K562 (cell line): ENCODE measurements at regions not wholly inside any gene's neighbourhood (a gene's known extent, or its start where the extent isn't known, plus 50 kb on each side); places are given as distances from the start of the nearest gene placed in this dataset.
A peak's percentile ranks its signal among the peaks of the same experiment; 100 is the strongest.

Experiments
- ARHGAP35 ChIP-seq: fragments of 450-650 bp; IDR thresholded peaks from 2 replicates; pipeline ENCODE4 v1.6.1; 2018; ENCODE audit not compliant: partially characterized antibody
- BRD9 ChIP-seq: fragments of 450-650 bp; IDR thresholded peaks from 2 replicates; pipeline ENCODE4 v1.6.1; 2018; ENCODE audit warnings: low read depth; ENCODE audit not compliant: partially characterized antibody
- CREB1 ChIP-seq, 2 experiments: sonication (generic) in 1 of 2; formaldehyde crosslinking in 1 of 2; IDR thresholded peaks; 2 replicates each; pipeline versions ENCODE4 v1.6.1 to v1.8.0; 2012 to 2022; ENCODE audit warnings: inconsistent platforms in 1 of 2, mild to moderate bottlenecking in 1 of 2, missing genetic modification reagents in 1 of 2, moderate library complexity in 1 of 2
- CREM ChIP-seq: IDR thresholded peaks from 2 replicates; pipeline ENCODE4 v1.6.1; 2014; ENCODE audit warnings: antibody characterized with exemption, low read depth
- ETV1 ChIP-seq: fragments of 450-650 bp; conservative IDR thresholded peaks from 2 replicates; pipeline ENCODE4 v1.6.1; 2016; ENCODE audit warnings: missing genetic modification characterization, control low read depth, low read depth, missing compliant biosample characterization
- NR2C1 ChIP-seq, 2 experiments: fragments of 450-650 bp; IDR thresholded peaks; 2 replicates each; pipeline ENCODE4 v1.6.1; 2017; ENCODE audit warnings: mild to moderate bottlenecking in 2 of 2, antibody characterized with exemption in 1 of 2, inconsistent platforms in 1 of 2, missing compliant biosample characterization in 1 of 2, missing genetic modification characterization in 1 of 2
- SAFB2 ChIP-seq: fragments of 200-400 bp; formaldehyde crosslinking; IDR thresholded peaks from 2 replicates; pipeline ENCODE4 v1.6.1; 2018; ENCODE audit warnings: borderline replicate concordance, low read length, low read depth, moderate library complexity; ENCODE audit not compliant: severe bottlenecking
- SMAD4 ChIP-seq: fragments of 250-450 bp; sonication (Bioruptor Pico); conservative IDR thresholded peaks from 2 replicates; pipeline ENCODE4 v1.8.0; 2021; ENCODE audit warnings: inconsistent platforms, mild to moderate bottlenecking, moderate library complexity
- SRSF1 ChIP-seq: fragments of 200-400 bp; formaldehyde crosslinking; IDR thresholded peaks from 2 replicates; pipeline ENCODE4 v1.6.1; 2017; ENCODE audit warnings: mild to moderate bottlenecking, low read depth, low read length, moderate library complexity
- TCFL5 ChIP-seq: fragments of 250-450 bp; sonication (Bioruptor Pico); conservative IDR thresholded peaks from 2 replicates; pipeline ENCODE4 v1.6.1; 2021; ENCODE audit warnings: mild to moderate bottlenecking, moderate library complexity, matching md5 sums
- ZNF140 ChIP-seq: fragments of 250-450 bp; sonication (Bioruptor Pico); IDR thresholded peaks from 2 replicates; pipeline ENCODE4 v1.8.0; 2021; ENCODE audit warnings: moderate library complexity, mild to moderate bottlenecking, inconsistent platforms
- ZNF253 ChIP-seq: fragments of 250-450 bp; sonication (Bioruptor Pico); conservative IDR thresholded peaks from 2 replicates; pipeline ENCODE4 v1.6.1; 2021; ENCODE audit warnings: mild to moderate bottlenecking
- TF ChIP-seq, protein P1 (sequence below): fragments of 450-650 bp; formaldehyde crosslinking; IDR thresholded peaks from 2 replicates; pipeline ENCODE4 v1.4.0; 2020; ENCODE audit warnings: mild to moderate bottlenecking, moderate library complexity
- TF ChIP-seq, protein P2 (sequence below): fragments of 450-650 bp; IDR thresholded peaks from 2 replicates; pipeline ENCODE4 v1.6.1; 2016; ENCODE audit warnings: mild to moderate bottlenecking
- TF ChIP-seq, protein P3 (sequence below): fragments of 250-450 bp; sonication (Bioruptor Pico); IDR thresholded peaks from 2 replicates; pipeline ENCODE4 v1.4.0; 2020

DNA sequence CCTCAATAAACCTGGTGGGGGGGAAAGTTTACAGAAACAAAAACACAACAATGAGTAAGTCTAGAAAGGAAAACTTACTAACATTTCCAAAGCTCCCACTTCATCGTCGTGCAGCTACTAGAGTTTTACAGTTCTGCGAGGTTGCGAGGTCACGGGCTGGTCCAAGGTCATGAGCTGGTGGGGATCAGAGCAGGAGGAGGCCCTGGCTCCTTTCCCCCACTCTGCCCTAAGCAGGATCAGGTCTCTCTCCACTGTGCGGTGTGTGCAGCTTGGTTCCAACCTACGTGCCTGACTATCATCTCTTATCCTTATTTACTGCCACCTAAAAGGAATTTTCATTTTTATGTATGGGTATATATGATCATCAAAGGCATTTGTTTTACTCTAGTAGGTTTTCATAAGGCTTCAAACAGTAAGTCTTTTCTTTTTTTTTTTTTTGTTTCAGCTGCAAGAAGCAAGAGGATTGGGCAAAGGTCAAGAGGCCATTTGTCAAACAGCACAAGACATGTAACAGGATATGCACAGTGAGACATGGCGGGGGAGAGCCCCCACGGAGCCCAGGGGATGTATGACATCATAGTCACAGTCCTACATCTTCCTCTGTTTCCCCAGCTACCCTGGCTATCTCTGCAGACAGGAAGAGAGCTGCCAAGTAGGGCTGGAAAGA, 76.6 kb upstream of the POMP start (continued):
- TF ChIP-seq CREB1 (IDR thresholded peaks at IDR 0.05) (peak; percentile 40; the same call in 1 of the 2 replicates), CREB1 (CRISPR knock-in tag; IDR thresholded peaks at IDR 0.05) (no peak), TCFL5 (no peak), NR2C1 (IDR thresholded peaks at IDR 0.05) (no peak), NR2C1 (tag; IDR thresholded peaks at IDR 0.05) (no peak), ARHGAP35 (no peak), ETV1 (no peak), CREM (peak; percentile 73), SRSF1 (no peak), ZNF253 (CRISPR knock-in tag) (no peak), SAFB2 (no peak), BRD9 (no peak), SMAD4 (CRISPR knock-in tag) (0 out of 2 replicates have a peak, but pooled peaks have one; percentile 13), ZNF140 (CRISPR knock-in tag) (no peak)
- TF ChIP-seq, protein P1, sequence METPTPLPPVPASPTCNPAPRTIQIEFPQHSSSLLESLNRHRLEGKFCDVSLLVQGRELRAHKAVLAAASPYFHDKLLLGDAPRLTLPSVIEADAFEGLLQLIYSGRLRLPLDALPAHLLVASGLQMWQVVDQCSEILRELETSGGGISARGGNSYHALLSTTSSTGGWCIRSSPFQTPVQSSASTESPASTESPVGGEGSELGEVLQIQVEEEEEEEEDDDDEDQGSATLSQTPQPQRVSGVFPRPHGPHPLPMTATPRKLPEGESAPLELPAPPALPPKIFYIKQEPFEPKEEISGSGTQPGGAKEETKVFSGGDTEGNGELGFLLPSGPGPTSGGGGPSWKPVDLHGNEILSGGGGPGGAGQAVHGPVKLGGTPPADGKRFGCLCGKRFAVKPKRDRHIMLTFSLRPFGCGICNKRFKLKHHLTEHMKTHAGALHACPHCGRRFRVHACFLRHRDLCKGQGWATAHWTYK (CRISPR knock-in tag) = no peak
- TF ChIP-seq, protein P2, sequence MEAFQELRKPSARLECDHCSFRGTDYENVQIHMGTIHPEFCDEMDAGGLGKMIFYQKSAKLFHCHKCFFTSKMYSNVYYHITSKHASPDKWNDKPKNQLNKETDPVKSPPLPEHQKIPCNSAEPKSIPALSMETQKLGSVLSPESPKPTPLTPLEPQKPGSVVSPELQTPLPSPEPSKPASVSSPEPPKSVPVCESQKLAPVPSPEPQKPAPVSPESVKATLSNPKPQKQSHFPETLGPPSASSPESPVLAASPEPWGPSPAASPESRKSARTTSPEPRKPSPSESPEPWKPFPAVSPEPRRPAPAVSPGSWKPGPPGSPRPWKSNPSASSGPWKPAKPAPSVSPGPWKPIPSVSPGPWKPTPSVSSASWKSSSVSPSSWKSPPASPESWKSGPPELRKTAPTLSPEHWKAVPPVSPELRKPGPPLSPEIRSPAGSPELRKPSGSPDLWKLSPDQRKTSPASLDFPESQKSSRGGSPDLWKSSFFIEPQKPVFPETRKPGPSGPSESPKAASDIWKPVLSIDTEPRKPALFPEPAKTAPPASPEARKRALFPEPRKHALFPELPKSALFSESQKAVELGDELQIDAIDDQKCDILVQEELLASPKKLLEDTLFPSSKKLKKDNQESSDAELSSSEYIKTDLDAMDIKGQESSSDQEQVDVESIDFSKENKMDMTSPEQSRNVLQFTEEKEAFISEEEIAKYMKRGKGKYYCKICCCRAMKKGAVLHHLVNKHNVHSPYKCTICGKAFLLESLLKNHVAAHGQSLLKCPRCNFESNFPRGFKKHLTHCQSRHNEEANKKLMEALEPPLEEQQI = no peak
- TF ChIP-seq, protein P3, sequence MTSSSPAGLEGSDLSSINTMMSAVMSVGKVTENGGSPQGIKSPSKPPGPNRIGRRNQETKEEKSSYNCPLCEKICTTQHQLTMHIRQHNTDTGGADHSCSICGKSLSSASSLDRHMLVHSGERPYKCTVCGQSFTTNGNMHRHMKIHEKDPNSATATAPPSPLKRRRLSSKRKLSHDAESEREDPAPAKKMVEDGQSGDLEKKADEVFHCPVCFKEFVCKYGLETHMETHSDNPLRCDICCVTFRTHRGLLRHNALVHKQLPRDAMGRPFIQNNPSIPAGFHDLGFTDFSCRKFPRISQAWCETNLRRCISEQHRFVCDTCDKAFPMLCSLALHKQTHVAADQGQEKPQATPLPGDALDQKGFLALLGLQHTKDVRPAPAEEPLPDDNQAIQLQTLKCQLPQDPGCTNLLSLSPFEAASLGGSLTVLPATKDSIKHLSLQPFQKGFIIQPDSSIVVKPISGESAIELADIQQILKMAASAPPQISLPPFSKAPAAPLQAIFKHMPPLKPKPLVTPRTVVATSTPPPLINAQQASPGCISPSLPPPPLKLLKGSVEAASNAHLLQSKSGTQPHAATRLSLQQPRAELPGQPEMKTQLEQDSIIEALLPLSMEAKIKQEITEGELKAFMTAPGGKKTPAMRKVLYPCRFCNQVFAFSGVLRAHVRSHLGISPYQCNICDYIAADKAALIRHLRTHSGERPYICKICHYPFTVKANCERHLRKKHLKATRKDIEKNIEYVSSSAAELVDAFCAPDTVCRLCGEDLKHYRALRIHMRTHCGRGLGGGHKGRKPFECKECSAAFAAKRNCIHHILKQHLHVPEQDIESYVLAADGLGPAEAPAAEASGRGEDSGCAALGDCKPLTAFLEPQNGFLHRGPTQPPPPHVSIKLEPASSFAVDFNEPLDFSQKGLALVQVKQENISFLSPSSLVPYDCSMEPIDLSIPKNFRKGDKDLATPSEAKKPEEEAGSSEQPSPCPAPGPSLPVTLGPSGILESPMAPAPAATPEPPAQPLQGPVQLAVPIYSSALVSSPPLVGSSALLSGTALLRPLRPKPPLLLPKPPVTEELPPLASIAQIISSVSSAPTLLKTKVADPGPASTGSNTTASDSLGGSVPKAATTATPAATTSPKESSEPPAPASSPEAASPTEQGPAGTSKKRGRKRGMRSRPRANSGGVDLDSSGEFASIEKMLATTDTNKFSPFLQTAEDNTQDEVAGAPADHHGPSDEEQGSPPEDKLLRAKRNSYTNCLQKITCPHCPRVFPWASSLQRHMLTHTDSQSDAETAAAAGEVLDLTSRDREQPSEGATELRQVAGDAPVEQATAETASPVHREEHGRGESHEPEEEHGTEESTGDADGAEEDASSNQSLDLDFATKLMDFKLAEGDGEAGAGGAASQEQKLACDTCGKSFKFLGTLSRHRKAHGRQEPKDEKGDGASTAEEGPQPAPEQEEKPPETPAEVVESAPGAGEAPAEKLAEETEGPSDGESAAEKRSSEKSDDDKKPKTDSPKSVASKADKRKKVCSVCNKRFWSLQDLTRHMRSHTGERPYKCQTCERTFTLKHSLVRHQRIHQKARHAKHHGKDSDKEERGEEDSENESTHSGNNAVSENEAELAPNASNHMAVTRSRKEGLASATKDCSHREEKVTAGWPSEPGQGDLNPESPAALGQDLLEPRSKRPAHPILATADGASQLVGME (CRISPR knock-in tag) = no peak
